22Rv1 (cell line): ENCODE measurements at regions not wholly inside any gene's neighbourhood (a gene's known extent, or its start where the extent isn't known, plus 50 kb on each side); places are given as distances from the start of the nearest gene placed in this dataset.

Source experiments
- CTCF ChIP-seq: fragments of 450-650 bp; IDR thresholded peaks from 2 replicates; pipeline ENCODE4 v1.5.1; 2017; ENCODE audit warnings: mild to moderate bottlenecking
- ZFX ChIP-seq: fragments of 450-650 bp; IDR thresholded peaks from 2 replicates; pipeline ENCODE4 v1.6.1; 2017; ENCODE audit warnings: antibody characterized with exemption, borderline replicate concordance

- TF ChIP-seq CTCF (no peak), ZFX (no peak)
Observed at GRCh38 chr11:97739932-97740800, 1280.6 kb upstream of the CNTN5 start.
